Esophagus squamous epithelium (tissue), 5 donors: ENCODE measurements at regions not wholly inside any gene's neighbourhood (a gene's known extent, or its start where the extent isn't known, plus 50 kb on each side); places are given as distances from the start of the nearest gene placed in this dataset.

ENCODE experiments used
- DNase-seq: peaks from one replicate; lab custom pipeline; 2025; lab: John Stamatoyannopoulos, UW
- H3K27ac ChIP-seq, 4 donors: fragments of 200-600 bp; sonication (generic); one replicate each; pipeline ENCODE4 v1.5.1; 2016 to 2019; ENCODE audit warnings: mild to moderate bottlenecking in 1 of 4
- H3K27me3 ChIP-seq, 4 donors: fragments of 200-600 bp; sonication (generic); 1 replicate in 3 of 4; 2 replicates in 1 of 4; pipeline versions ENCODE4 v1.5.1 to v1.6.0; 2017 to 2021; ENCODE audit warnings: antibody characterized with exemption in 1 of 4
- H3K36me3 ChIP-seq, 3 donors: fragments of 200-600 bp; sonication (generic); one replicate each; pipeline ENCODE4 v1.5.1; 2016 to 2019
- H3K4me1 ChIP-seq, 3 donors: fragments of 200-600 bp; sonication (generic); one replicate each; pipeline ENCODE4 v1.5.1; 2017 to 2019
- H3K4me3 ChIP-seq, 4 donors: fragments of 200-600 bp; sonication (generic); 1 replicate in 3 of 4; 2 replicates in 1 of 4; pipeline ENCODE4 v1.5.1; 2016 to 2019; ENCODE audit warnings: mild to moderate bottlenecking in 2 of 4, moderate library complexity in 1 of 4
- H3K9me3 ChIP-seq, 3 donors: fragments of 200-600 bp; sonication (generic); one replicate each; pipeline ENCODE4 v1.5.1; 2016 to 2019
- CTCF ChIP-seq, 6 experiments: fragments of 450-650 bp in 4 of 6; fragments of 200-600 bp in 2 of 6; sonication (generic) in 2 of 6; IDR thresholded peaks; one replicate each; pipeline ENCODE4 v1.5.1; 2016 to 2019; ENCODE audit warnings: antibody characterized with exemption in 6 of 6, mild to moderate bottlenecking in 4 of 6, moderate library complexity in 4 of 6
- POLR2A ChIP-seq, 4 donors: fragments of 450-650 bp; IDR thresholded peaks; one replicate each; pipeline ENCODE4 v1.6.1; 2017; ENCODE audit warnings: antibody characterized with exemption in 4 of 4, mild to moderate bottlenecking in 4 of 4, moderate library complexity in 3 of 4
- WGBS, 2 donors: methylation state at CpG; one replicate each; pipeline ENCODE4 v1.1.5; 2018; 5-methylcytosine and 5-hydroxymethylcytosine counted together
- intact Hi-C: fragments of 100-400 bp; cut with DNase I; formaldehyde crosslinking; loops from one replicate; pipeline ENCODE4 v1.15.0; 2022
- donor health status: DM: yes; HTN: yes; CAD: no.

DNA sequence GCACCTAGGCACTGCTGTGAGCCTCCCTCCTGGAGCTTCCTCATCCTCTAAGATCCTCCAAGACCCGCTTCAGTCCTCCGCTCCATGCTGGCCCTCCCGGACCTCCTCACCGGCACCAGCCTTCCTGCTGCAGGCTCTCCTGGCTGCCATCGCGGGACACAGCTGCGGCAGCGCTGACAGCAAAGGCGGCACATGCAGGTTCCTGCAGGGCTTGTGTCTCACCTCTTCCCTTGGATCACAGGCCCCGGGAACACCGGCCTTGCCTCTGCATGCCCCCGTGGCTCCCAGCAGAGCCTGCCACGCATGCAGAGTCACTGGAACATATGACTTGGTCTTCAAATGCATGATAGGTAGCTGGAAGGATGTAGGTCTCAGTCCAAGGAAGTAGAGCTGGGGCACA, 67.2 kb downstream of the PTGR3 start:
- H3K9me3 ChIP-seq = no peaks in the 10 kb centered on the region
- no peaks in the 10 kb centered on the region for H3K4me1 ChIP-seq
- H3K27ac ChIP-seq = no peak overlapping the region
- DNase-seq = no peak
- H3K27me3 ChIP-seq = no peaks in the 10 kb centered on the region
- H3K36me3 ChIP-seq = no peaks in the 10 kb centered on the region
- intact Hi-C loops = no loop called here
- no peak overlapping the region for H3K4me3 ChIP-seq
- no peak for TF ChIP-seq CTCF (IDR thresholded peaks at IDR 0.05)
- TF ChIP-seq POLR2A (IDR thresholded peaks at IDR 0.05) = no peak
- WGBS, 2 donors = 82% methylated on average over 7 of the region's 13 CpGs; no CpG with 5 or more reads in 1 of the 2 donors

DNA sequence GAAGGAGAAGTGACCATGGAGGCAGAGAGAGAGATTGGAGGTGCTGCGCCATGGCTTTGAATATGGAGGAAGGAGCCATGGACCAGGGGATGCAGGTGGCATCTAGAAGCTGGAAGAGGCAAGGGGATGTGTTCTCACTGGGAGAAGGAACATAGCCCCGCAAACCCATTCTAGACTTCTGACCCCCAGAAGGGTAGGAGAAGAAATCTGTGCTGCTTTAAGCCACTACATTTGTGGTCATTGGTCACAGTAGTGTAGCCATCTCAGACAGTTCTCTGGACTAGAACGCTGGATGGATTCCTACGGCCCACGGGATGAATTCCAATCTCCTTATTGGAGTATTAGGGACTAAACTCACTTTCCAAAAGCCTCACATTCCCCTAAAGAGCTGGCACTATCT, 67.8 kb downstream of the PTGR3 start:
- no peak for DNase-seq
- WGBS, 2 donors = 88 to 100% methylated on average over 3 to 5 of the region's 5 CpGs
- TF ChIP-seq CTCF (IDR thresholded peaks at IDR 0.05) (no peak), POLR2A (IDR thresholded peaks at IDR 0.05) (no peak)
- Histone ChIP-seq H3K9me3 (no peaks in the 10 kb centered on the region), H3K27me3 (no peaks in the 10 kb centered on the region), H3K4me3 (no peak overlapping the region), H3K27ac (no peak overlapping the region), H3K36me3 (no peaks in the 10 kb centered on the region), H3K4me1 (no peaks in the 10 kb centered on the region)
- intact Hi-C loops = no loop called here

- intact Hi-C loops = no loop called here
- Histone ChIP-seq H3K9me3 (no peaks in the 10 kb centered on the region), H3K27me3 (no peaks in the 10 kb centered on the region), H3K27ac (no peak overlapping the region), H3K4me3 (no peak overlapping the region), H3K36me3 (no peaks in the 10 kb centered on the region), H3K4me1 (no peaks in the 10 kb centered on the region)
- WGBS, 2 donors = 78 to 85% methylated on average over 3 of the region's 5 CpGs
- no peak for DNase-seq
- TF ChIP-seq CTCF (IDR thresholded peaks at IDR 0.05) (no peak), POLR2A (IDR thresholded peaks at IDR 0.05) (no peak)
Observed at GRCh38 chr18:75140296-75140695, 68.6 kb downstream of the PTGR3 start.

- no peak for DNase-seq
- Histone ChIP-seq H3K36me3 (no peaks in the 10 kb centered on the region), H3K4me1 (no peaks in the 10 kb centered on the region), H3K9me3 (no peaks in the 10 kb centered on the region), H3K27me3 (no peaks in the 10 kb centered on the region), H3K27ac (no peak overlapping the region), H3K4me3 (no peak overlapping the region)
- TF ChIP-seq CTCF (IDR thresholded peaks at IDR 0.05) (no peak), POLR2A (IDR thresholded peaks at IDR 0.05) (no peak)
- 73 to 78% methylated on average over 8 to 18 of the region's 18 CpGs for WGBS, 2 donors
- intact Hi-C loops = no loop called here
Observed at GRCh38 chr18:75139226-75139911, 69.6 kb downstream of the PTGR3 start.

GRCh38 chr18:75137346-75137877, 71.5 kb downstream of the PTGR3 start:
- Histone ChIP-seq H3K9me3 (no peaks in the 10 kb centered on the region), H3K27me3 (no peaks in the 10 kb centered on the region), H3K4me3 (no peak overlapping the region), H3K4me1 (no peaks in the 10 kb centered on the region), H3K36me3 (no peaks in the 10 kb centered on the region), H3K27ac (no peak overlapping the region)
- DNase-seq = no peak
- 88 to 95% methylated on average over 10 to 11 of the region's 11 CpGs for WGBS, 2 donors
- TF ChIP-seq POLR2A (IDR thresholded peaks at IDR 0.05) (no peak), CTCF (IDR thresholded peaks at IDR 0.05) (no peak)
- intact Hi-C loops = no loop called here
